Testis (tissue), 2 donors: ENCODE measurements at regions not wholly inside any gene's neighbourhood (a gene's known extent, or its start where the extent isn't known, plus 50 kb on each side); places are given as distances from the start of the nearest gene placed in this dataset.

Source experiments
- DNase-seq: peaks from one replicate; pipeline ENCODE4 v3.0.0-alpha.2; 2019
- H3K27ac ChIP-seq, 2 donors: fragments of 200-600 bp; sonication (generic); one replicate each; pipeline ENCODE4 v1.5.1; 2019
- H3K27me3 ChIP-seq: fragments of 200-600 bp; sonication (generic); one replicate; pipeline ENCODE4 v1.5.1; 2019
- H3K36me3 ChIP-seq: fragments of 200-600 bp; sonication (generic); one replicate; pipeline ENCODE4 v1.5.1; 2017; ENCODE audit warnings: low read depth; ENCODE audit errors: missing control alignments
- H3K4me1 ChIP-seq: fragments of 200-600 bp; sonication (generic); one replicate; pipeline ENCODE4 v1.5.1; 2019
- H3K4me3 ChIP-seq, 2 donors: fragments of 200-600 bp; sonication (generic); one replicate each; pipeline ENCODE4 v1.5.1; 2017 to 2019
- H3K9me3 ChIP-seq: fragments of 200-600 bp; sonication (generic); one replicate; pipeline ENCODE4 v1.5.1; 2017
- CTCF ChIP-seq, 3 experiments: fragments of 450-650 bp in 2 of 3; fragments of 200-600 bp in 1 of 3; sonication (generic) in 1 of 3; IDR thresholded peaks; one replicate each; pipeline ENCODE4 v1.5.1; 2016 to 2019; ENCODE audit warnings: antibody characterized with exemption in 3 of 3, mild to moderate bottlenecking in 2 of 3, moderate library complexity in 1 of 3
- POLR2A ChIP-seq: fragments of 450-650 bp; IDR thresholded peaks from one replicate; pipeline ENCODE4 v1.6.1; 2017; ENCODE audit warnings: antibody characterized with exemption, mild to moderate bottlenecking, moderate library complexity
- WGBS, 2 donors: methylation state at CpG; one replicate each; pipeline ENCODE4 v1.1.5; 2018; 5-methylcytosine and 5-hydroxymethylcytosine counted together
- intact Hi-C: fragments of 100-400 bp; cut with DNase I; formaldehyde crosslinking; loops from one replicate; pipeline ENCODE4 v1.15.1; 2023; ENCODE audit warnings: low total_unique reads

DNA sequence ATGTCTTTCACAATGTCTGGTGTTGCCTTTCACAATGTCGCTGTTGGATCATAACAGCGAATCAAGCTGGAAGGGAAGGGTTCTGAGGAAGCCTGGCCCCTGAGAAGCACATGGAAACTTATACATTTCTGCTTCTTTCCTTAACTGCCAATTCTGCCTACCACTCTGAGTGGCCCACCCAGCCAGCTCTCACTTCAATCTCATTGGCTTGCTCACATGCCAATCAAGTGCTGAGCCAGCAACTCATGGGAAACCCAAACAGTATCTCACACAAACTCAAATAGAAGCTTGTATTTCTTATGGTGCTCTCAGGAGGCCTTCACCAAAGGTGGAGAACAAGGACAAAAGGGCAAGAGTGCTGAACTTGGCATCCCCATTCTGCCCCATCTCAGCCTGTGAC, 117.4 kb upstream of the GPR26 start:
- intact Hi-C loops: no loop called here
- no peak overlapping the region for H3K27ac ChIP-seq
- H3K4me3 ChIP-seq: no peak overlapping the region
- H3K27me3 ChIP-seq: no peaks in the 10 kb centered on the region
- 95 to 100% methylated on average over 2 of the region's 2 CpGs for WGBS, 2 donors
- H3K9me3 ChIP-seq: no peaks in the 10 kb centered on the region
- TF ChIP-seq CTCF (IDR thresholded peaks at IDR 0.05): no peak
- no peak for TF ChIP-seq POLR2A
- H3K4me1 ChIP-seq: no peaks in the 10 kb centered on the region
- H3K36me3 ChIP-seq: no peaks in the 10 kb centered on the region
- DNase-seq: peak; percentile 33

- TF ChIP-seq CTCF (IDR thresholded peaks at IDR 0.05) (no peak), POLR2A (no peak)
- no peak for DNase-seq
- Histone ChIP-seq H3K36me3 (no peaks in the 10 kb centered on the region), H3K9me3 (no peaks in the 10 kb centered on the region), H3K27ac (no peak overlapping the region), H3K27me3 (no peaks in the 10 kb centered on the region), H3K4me3 (no peak overlapping the region), H3K4me1 (no peaks in the 10 kb centered on the region)
- WGBS, 2 donors: 89 to 93% methylated on average over 6 to 7 of the region's 7 CpGs
- intact Hi-C loops: no loop called here
Measured at GRCh38 chr10:123549761-123550454, 116.2 kb upstream of the GPR26 start.

DNA sequence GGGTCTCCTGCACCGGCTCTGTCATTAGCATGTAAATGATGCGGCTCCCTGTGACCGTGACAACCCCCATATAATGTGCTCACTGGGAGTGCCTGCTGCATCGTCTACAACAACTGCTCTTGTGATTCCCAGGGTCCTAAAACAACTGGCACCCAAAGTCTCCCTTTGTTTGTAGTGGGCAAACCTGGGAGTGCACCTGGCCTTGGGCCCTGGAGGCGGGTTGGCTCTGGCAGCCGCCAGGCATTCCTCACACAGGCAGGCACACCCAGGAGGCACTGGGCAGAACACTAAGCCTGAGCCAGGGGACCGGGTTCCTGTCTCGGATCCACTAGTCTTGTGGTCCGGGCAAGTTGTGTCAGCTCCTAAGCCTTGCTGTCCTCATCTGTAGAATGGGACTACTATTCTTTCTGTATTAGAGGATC, 115.5 kb upstream of the GPR26 start:
- no peak for TF ChIP-seq POLR2A
- no peak for TF ChIP-seq CTCF (IDR thresholded peaks at IDR 0.05)
- WGBS, 2 donors: 47 to 56% methylated on average over 7 of the region's 9 CpGs
- DNase-seq: no peak
- intact Hi-C loops: no loop called here
- H3K9me3 ChIP-seq: no peaks in the 10 kb centered on the region
- no peak overlapping the region for H3K4me3 ChIP-seq
- no peaks in the 10 kb centered on the region for H3K36me3 ChIP-seq
- H3K27ac ChIP-seq: no peak overlapping the region
- H3K27me3 ChIP-seq: no peaks in the 10 kb centered on the region
- no peaks in the 10 kb centered on the region for H3K4me1 ChIP-seq

DNA sequence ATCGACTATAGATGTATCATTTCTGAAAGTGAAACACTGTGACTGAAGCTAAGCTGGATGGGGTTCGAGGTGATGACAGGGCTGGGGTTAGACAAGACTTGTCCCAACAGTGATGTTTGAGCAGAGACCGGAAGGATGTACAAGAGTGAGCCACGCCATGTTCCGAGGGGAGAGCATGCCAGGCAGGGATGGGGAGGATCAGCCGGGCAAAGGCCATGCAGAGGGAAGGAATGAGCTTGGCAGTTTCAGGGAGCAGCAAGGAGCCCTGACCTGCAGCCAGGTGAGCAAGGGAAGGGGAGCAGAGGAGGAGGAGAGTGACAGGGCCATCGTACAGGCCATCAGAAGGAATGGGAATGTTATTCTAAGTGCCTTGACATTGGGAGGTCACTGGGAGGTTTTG, 114.9 kb upstream of the GPR26 start:
- H3K27ac ChIP-seq: no peak overlapping the region
- TF ChIP-seq CTCF (IDR thresholded peaks at IDR 0.05) (no peak), POLR2A (no peak)
- no peaks in the 10 kb centered on the region for H3K27me3 ChIP-seq
- intact Hi-C loops: no loop called here
- DNase-seq: no peak
- WGBS, 2 donors: 88 to 91% methylated on average over 7 of the region's 7 CpGs
- H3K36me3 ChIP-seq: no peaks in the 10 kb centered on the region
- no peak overlapping the region for H3K4me3 ChIP-seq
- no peaks in the 10 kb centered on the region for H3K4me1 ChIP-seq
- H3K9me3 ChIP-seq: no peaks in the 10 kb centered on the region
